H9 (cell line): ENCODE measurements at regions not wholly inside any gene's neighbourhood (a gene's known extent, or its start where the extent isn't known, plus 50 kb on each side); places are given as distances from the start of the nearest gene placed in this dataset.

ENCODE experiments used
- DNase-seq: peaks from one replicate; pipeline ENCODE4 v3.0.0-alpha.2; 2017
- H2AFZ ChIP-seq: one replicate; pipeline ENCODE4 v1.6.1; 2013; ENCODE audit warnings: mild to moderate bottlenecking, low read length, control low read depth, moderate library complexity
- H2AK5ac ChIP-seq: 2 replicates; pipeline ENCODE4 v1.6.1; 2013; ENCODE audit warnings: low read length, control low read depth, mixed read lengths; ENCODE audit not compliant: insufficient read length
- H2BK120ac ChIP-seq: one replicate; pipeline ENCODE4 v1.6.1; 2013; ENCODE audit warnings: low read depth, mild to moderate bottlenecking, low read length, control low read depth, inconsistent platforms; ENCODE audit not compliant: poor library complexity, severe bottlenecking
- H2BK12ac ChIP-seq: 2 replicates; pipeline ENCODE4 v1.6.1; 2013; ENCODE audit warnings: low read length, control low read depth, mixed read lengths, low read depth; ENCODE audit not compliant: insufficient read length
- H2BK15ac ChIP-seq: 2 replicates; pipeline ENCODE4 v1.6.1; 2013; ENCODE audit warnings: low read depth, low read length, control low read depth
- H2BK20ac ChIP-seq: one replicate; pipeline ENCODE4 v1.6.1; 2013; ENCODE audit warnings: low read depth, mild to moderate bottlenecking, low read length, control low read depth, inconsistent platforms; ENCODE audit not compliant: poor library complexity, severe bottlenecking
- H2BK5ac ChIP-seq: 2 replicates; pipeline ENCODE4 v1.6.1; 2013; ENCODE audit warnings: low read length, control low read depth, mixed read lengths; ENCODE audit not compliant: insufficient read length
- H3K14ac ChIP-seq: 2 replicates; pipeline ENCODE4 v1.6.1; 2013; ENCODE audit warnings: low read length, control low read depth; ENCODE audit not compliant: insufficient read depth
- H3K18ac ChIP-seq: 2 replicates; pipeline ENCODE4 v1.6.1; 2013; ENCODE audit warnings: low read depth, mild to moderate bottlenecking, mixed read lengths, low read length, control low read depth; ENCODE audit not compliant: insufficient read length
- H3K23ac ChIP-seq: 2 replicates; pipeline ENCODE4 v1.6.1; 2013; ENCODE audit warnings: low read length, control low read depth, mixed read lengths, low read depth; ENCODE audit not compliant: insufficient read length
- H3K23me2 ChIP-seq: 2 replicates; pipeline ENCODE4 v1.6.1; 2013; ENCODE audit warnings: low read depth, mild to moderate bottlenecking, mixed read lengths, low read length, control low read depth; ENCODE audit not compliant: insufficient read length, poor library complexity, severe bottlenecking
- H3K27ac ChIP-seq: 2 replicates; pipeline ENCODE4 v1.5.1; 2013; ENCODE audit warnings: low read length, control low read depth, mixed read lengths, low read depth; ENCODE audit not compliant: insufficient read length
- H3K27me3 ChIP-seq: 2 replicates; pipeline ENCODE4 v1.6.1; 2013; ENCODE audit warnings: low read length, control low read depth, inconsistent platforms; ENCODE audit not compliant: insufficient read depth
- H3K4ac ChIP-seq: 2 replicates; pipeline ENCODE4 v1.6.1; 2013; ENCODE audit warnings: low read depth, mild to moderate bottlenecking, control low read depth, inconsistent platforms, low read length, moderate library complexity
- H3K4me1 ChIP-seq: 2 replicates; pipeline ENCODE4 v1.6.1; 2013; ENCODE audit warnings: low read length, control low read depth, inconsistent platforms; ENCODE audit not compliant: insufficient read depth
- H3K4me2 ChIP-seq: 2 replicates; pipeline ENCODE4 v1.6.1; 2013; ENCODE audit warnings: low read length, control low read depth, mixed read lengths; ENCODE audit not compliant: insufficient read length, insufficient read depth
- H3K56ac ChIP-seq: 2 replicates; pipeline ENCODE4 v1.6.1; 2013; ENCODE audit warnings: low read depth, mild to moderate bottlenecking, mixed read lengths, low read length, control low read depth; ENCODE audit not compliant: insufficient read length
- H3K79me1 ChIP-seq: 2 replicates; pipeline ENCODE4 v1.6.1; 2013; ENCODE audit warnings: low read depth, mild to moderate bottlenecking, moderate library complexity, low read length, control low read depth, inconsistent platforms; ENCODE audit not compliant: insufficient read depth, poor library complexity, severe bottlenecking
- H3K79me2 ChIP-seq: 2 replicates; pipeline ENCODE4 v1.6.1; 2013; ENCODE audit warnings: low read length, control low read depth, inconsistent platforms; ENCODE audit not compliant: insufficient read depth
- H3K9ac ChIP-seq: 2 replicates; pipeline ENCODE4 v1.6.1; 2013; ENCODE audit warnings: low read length, control low read depth, mixed read lengths; ENCODE audit not compliant: insufficient read length; ENCODE audit errors: extremely low read depth
- H3K9me3 ChIP-seq: one replicate; pipeline ENCODE4 v1.6.1; 2013; ENCODE audit warnings: low read depth, low read length, inconsistent platforms; ENCODE audit not compliant: control insufficient read depth
- H3T11ph ChIP-seq: one replicate; pipeline ENCODE4 v1.6.1; 2013; ENCODE audit warnings: mild to moderate bottlenecking, low read length, control low read depth, inconsistent platforms
- H4K20me1 ChIP-seq: one replicate; pipeline ENCODE4 v1.6.1; 2013; ENCODE audit not compliant: control insufficient read depth, insufficient read length, insufficient read depth
- H4K5ac ChIP-seq: 2 replicates; pipeline ENCODE4 v1.6.1; 2013; ENCODE audit warnings: low read depth, mild to moderate bottlenecking, mixed read lengths, low read length, control low read depth; ENCODE audit not compliant: insufficient read length
- H4K8ac ChIP-seq: replicated peaks from 2 replicates; pipeline ENCODE4 v1.6.1; 2013; ENCODE audit warnings: low read length, control low read depth, mixed read lengths, low read depth; ENCODE audit not compliant: insufficient read length
- H4K91ac ChIP-seq: 2 replicates; pipeline ENCODE4 v1.6.1; 2013; ENCODE audit warnings: low read depth, mild to moderate bottlenecking, moderate library complexity, mixed read lengths, low read length, control low read depth; ENCODE audit not compliant: insufficient read length
- H3K27ac Mint-ChIP-seq, 3 experiments: 2 replicates in 2 of 3; 3 replicates in 1 of 3; pipeline ENCODE4 v1.8.0; 2020 to 2021; ENCODE audit warnings: mixed read lengths in 3 of 3, mild to moderate bottlenecking in 1 of 3, moderate library complexity in 1 of 3
- H3K27me3 Mint-ChIP-seq: 2 replicates; pipeline ENCODE4 v1.8.0; 2021; ENCODE audit warnings: low read depth, mild to moderate bottlenecking, moderate library complexity, mixed read lengths
- H3K36me3 Mint-ChIP-seq, 3 experiments: 2 replicates in 2 of 3; 3 replicates in 1 of 3; pipeline ENCODE4 v1.8.0; 2020 to 2021; ENCODE audit warnings: low read depth in 3 of 3, mixed read lengths in 3 of 3; ENCODE audit not compliant: insufficient read depth in 1 of 3
- H3K4me1 Mint-ChIP-seq, 2 experiments: 2 replicates each; pipeline ENCODE4 v1.8.0; 2020; ENCODE audit warnings: mixed read lengths in 2 of 2
- H3K4me3 Mint-ChIP-seq, 2 experiments: 2 replicates in 1 of 2; 3 replicates in 1 of 2; pipeline ENCODE4 v1.8.0; 2020 to 2021; ENCODE audit warnings: mild to moderate bottlenecking in 2 of 2, mixed read lengths in 2 of 2, moderate library complexity in 1 of 2
- H3K9me3 Mint-ChIP-seq, 2 experiments: 2 replicates in 1 of 2; 3 replicates in 1 of 2; pipeline ENCODE4 v1.8.0; 2020; ENCODE audit warnings: mild to moderate bottlenecking in 2 of 2, mixed read lengths in 2 of 2, moderate library complexity in 1 of 2
- WGBS: extraction: QIAGEN DNeasy Blood & Tissue Kit; methylation state at CpG from one replicate; pipeline ENCODE4 v1.1.7; 2013; ENCODE audit warnings: missing lambda C conversion rate, low lambda C conversion rate, mixed read lengths; ENCODE audit not compliant: insufficient read length; ENCODE audit errors: extremely low coverage; 5-methylcytosine and 5-hydroxymethylcytosine counted together
- TF ChIP-seq, protein P1 (sequence below): fragments of 200-600 bp; sonication (generic); conservative IDR thresholded peaks from 3 replicates; pipeline ENCODE4 v1.8.0; 2021; ENCODE audit warnings: antibody characterized with exemption, mild to moderate bottlenecking

DNA sequence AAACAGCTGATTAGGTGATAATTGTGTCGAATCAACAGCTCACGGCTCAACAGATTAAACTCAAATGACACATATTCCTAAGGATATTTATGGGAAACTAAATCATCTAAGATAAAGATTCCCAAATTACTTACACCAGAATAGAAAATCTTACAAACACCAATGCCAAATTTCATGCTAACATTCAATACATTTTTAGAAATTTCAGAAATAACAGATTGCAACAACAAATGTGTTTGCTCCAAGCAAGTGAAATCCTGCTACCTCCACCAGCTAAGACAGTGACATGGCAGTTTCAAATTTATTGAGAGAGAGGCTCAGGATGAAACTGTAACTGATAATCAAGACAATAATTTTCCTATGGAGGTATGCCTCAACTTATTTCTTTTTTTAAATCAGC, 65.0 kb upstream of the EPB41L3 start:
- Histone ChIP-seq H2BK15ac (no peak overlapping the region), H3K79me2 (no peaks in the 10 kb centered on the region), H3K9ac (no peak overlapping the region), H3K23ac (no peak overlapping the region), H4K91ac (no peak overlapping the region), H2BK5ac (no peak overlapping the region), H2AFZ (no peak overlapping the region), H3K14ac (no peak overlapping the region), H4K20me1 (no peaks in the 10 kb centered on the region), H3K4me1 (no peaks in the 10 kb centered on the region), H4K8ac (no peak overlapping the region), H3T11ph (no peak overlapping the region), H2BK20ac (no peak overlapping the region), H3K4ac (no peak overlapping the region), H3K79me1 (no peaks in the 10 kb centered on the region), H3K56ac (no peak overlapping the region), H2BK120ac (no peak overlapping the region), H3K27ac (no peak overlapping the region), H2BK12ac (no peak overlapping the region), H3K4me2 (no peak overlapping the region), H3K27me3 (no peaks in the 10 kb centered on the region), H2AK5ac (no peak overlapping the region), H3K23me2 (no peaks in the 10 kb centered on the region), H4K5ac (no peak overlapping the region), H3K9me3 (no peaks in the 10 kb centered on the region), H3K18ac (no peak overlapping the region)
- Mint-ChIP-seq H3K9me3 (no peaks in the 10 kb centered on the region; a peak in 1 of 5 replicates), H3K27me3 (no peaks in the 10 kb centered on the region; the same call in 1 of the 2 replicates), H3K4me3 (no peak overlapping the region), H3K36me3 (no peaks in the 10 kb centered on the region), H3K27ac (no peak overlapping the region), H3K4me1 (no peaks in the 10 kb centered on the region)
- no peak for DNase-seq
- TF ChIP-seq, protein P1, sequence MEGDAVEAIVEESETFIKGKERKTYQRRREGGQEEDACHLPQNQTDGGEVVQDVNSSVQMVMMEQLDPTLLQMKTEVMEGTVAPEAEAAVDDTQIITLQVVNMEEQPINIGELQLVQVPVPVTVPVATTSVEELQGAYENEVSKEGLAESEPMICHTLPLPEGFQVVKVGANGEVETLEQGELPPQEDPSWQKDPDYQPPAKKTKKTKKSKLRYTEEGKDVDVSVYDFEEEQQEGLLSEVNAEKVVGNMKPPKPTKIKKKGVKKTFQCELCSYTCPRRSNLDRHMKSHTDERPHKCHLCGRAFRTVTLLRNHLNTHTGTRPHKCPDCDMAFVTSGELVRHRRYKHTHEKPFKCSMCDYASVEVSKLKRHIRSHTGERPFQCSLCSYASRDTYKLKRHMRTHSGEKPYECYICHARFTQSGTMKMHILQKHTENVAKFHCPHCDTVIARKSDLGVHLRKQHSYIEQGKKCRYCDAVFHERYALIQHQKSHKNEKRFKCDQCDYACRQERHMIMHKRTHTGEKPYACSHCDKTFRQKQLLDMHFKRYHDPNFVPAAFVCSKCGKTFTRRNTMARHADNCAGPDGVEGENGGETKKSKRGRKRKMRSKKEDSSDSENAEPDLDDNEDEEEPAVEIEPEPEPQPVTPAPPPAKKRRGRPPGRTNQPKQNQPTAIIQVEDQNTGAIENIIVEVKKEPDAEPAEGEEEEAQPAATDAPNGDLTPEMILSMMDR, result no peak
- no CpG with 5 or more reads among the region's 2 CpGs for WGBS
